Fibroblast of lung (primary cell): ENCODE measurements at regions not wholly inside any gene's neighbourhood (a gene's known extent, or its start where the extent isn't known, plus 50 kb on each side); places are given as distances from the start of the nearest gene placed in this dataset.

ENCODE experiments used
- DNase-seq, 2 donors: peaks; one replicate each; pipeline versions ENCODE4 v3.0.0 to v3.0.0-alpha.2; 2010; ENCODE audit warnings: low read depth in 2 of 2
- H2AFZ ChIP-seq: 2 replicates; pipeline ENCODE4 v1.5.1; 2012; ENCODE audit warnings: low read length, control low read depth, inconsistent platforms
- H3K27ac ChIP-seq: 2 replicates; pipeline ENCODE4 v1.5.1; 2011; ENCODE audit warnings: low read length, control low read depth; ENCODE audit not compliant: insufficient read depth
- H3K27me3 ChIP-seq: 2 replicates; pipeline ENCODE4 v1.5.1; 2011; ENCODE audit warnings: mild to moderate bottlenecking, low read length; ENCODE audit not compliant: control insufficient read depth, insufficient read depth
- H3K36me3 ChIP-seq: 2 replicates; pipeline ENCODE4 v1.5.1; 2011; ENCODE audit warnings: low read length; ENCODE audit not compliant: control insufficient read depth, insufficient read depth
- H3K4me1 ChIP-seq: 2 replicates; pipeline ENCODE4 v1.5.1; 2011; ENCODE audit warnings: low read length; ENCODE audit not compliant: control insufficient read depth, insufficient read depth; ENCODE audit errors: extremely low read depth
- H3K4me2 ChIP-seq: 2 replicates; pipeline ENCODE4 v1.5.1; 2011; ENCODE audit warnings: low read length, control low read depth; ENCODE audit not compliant: insufficient read depth; ENCODE audit errors: extremely low read depth
- H3K4me3 ChIP-seq, 4 experiments: fragments of 200-600 bp in 1 of 4; sonication (generic) in 1 of 4; replicated peaks in 1 of 4; 2 replicates each; pipeline ENCODE4 v1.5.1; 2011 to 2016; ENCODE audit warnings: low read length in 4 of 4, low read depth in 3 of 4, mild to moderate bottlenecking in 3 of 4, control low read depth in 2 of 4, inconsistent platforms in 1 of 4, mixed read lengths in 1 of 4; ENCODE audit not compliant: insufficient read depth in 1 of 4; ENCODE audit errors: control extremely low read depth in 1 of 4
- H3K79me2 ChIP-seq: 2 replicates; pipeline ENCODE4 v1.5.1; 2012; ENCODE audit warnings: mild to moderate bottlenecking, low read length, inconsistent platforms; ENCODE audit not compliant: control insufficient read depth, insufficient read depth
- H3K9ac ChIP-seq: 2 replicates; pipeline ENCODE4 v1.5.1; 2011; ENCODE audit warnings: mild to moderate bottlenecking, low read length, control low read depth; ENCODE audit not compliant: insufficient read depth
- H3K9me3 ChIP-seq: 2 replicates; pipeline ENCODE4 v1.5.1; 2012; ENCODE audit warnings: low read depth, low read length; ENCODE audit not compliant: control insufficient read depth, insufficient read depth
- H4K20me1 ChIP-seq: 2 replicates; pipeline ENCODE4 v1.5.1; 2011; ENCODE audit warnings: low read length; ENCODE audit not compliant: control insufficient read depth, insufficient read depth; ENCODE audit errors: extremely low read depth
- EZH2 ChIP-seq: IDR thresholded peaks from 2 replicates; pipeline ENCODE4 v1.5.1; 2012; ENCODE audit warnings: low read length, control low read depth, mild to moderate bottlenecking; ENCODE audit errors: missing control alignments
- TF ChIP-seq, protein P1 (sequence below), 2 donors: IDR thresholded peaks in 1 of 2; conservative IDR thresholded peaks in 1 of 2; 1 replicate in 1 of 2; 2 replicates in 1 of 2; pipeline ENCODE4 v1.5.1; 2011 to 2012; ENCODE audit warnings: low read length in 2 of 2, control low read depth in 1 of 2, inconsistent platforms in 1 of 2, low read depth in 1 of 2, mild to moderate bottlenecking in 1 of 2

DNA sequence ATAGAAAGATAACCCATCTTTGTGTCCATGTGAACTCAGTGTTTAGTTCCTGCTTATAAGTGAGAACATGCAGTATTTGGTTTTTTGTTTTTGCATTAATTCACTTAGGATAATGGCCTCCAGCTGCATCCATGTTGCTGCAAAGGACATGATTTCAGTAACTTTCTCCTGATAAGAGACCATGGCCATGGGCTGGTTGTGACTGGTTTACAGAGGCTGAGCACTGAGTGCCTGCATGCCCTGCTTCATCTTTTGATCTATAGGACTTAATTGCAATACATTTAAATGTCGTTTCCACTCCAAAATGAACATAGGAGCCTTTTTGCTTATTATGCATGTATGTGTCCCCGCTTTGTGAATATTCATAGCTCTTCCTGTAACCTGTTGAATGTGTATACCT, 101.3 kb upstream of the IGFBP3 start:
- no peaks in the 10 kb centered on the region for H3K9me3 ChIP-seq
- H3K27ac ChIP-seq = no peak overlapping the region
- H3K4me3 ChIP-seq = no peak overlapping the region
- TF ChIP-seq, protein P1, sequence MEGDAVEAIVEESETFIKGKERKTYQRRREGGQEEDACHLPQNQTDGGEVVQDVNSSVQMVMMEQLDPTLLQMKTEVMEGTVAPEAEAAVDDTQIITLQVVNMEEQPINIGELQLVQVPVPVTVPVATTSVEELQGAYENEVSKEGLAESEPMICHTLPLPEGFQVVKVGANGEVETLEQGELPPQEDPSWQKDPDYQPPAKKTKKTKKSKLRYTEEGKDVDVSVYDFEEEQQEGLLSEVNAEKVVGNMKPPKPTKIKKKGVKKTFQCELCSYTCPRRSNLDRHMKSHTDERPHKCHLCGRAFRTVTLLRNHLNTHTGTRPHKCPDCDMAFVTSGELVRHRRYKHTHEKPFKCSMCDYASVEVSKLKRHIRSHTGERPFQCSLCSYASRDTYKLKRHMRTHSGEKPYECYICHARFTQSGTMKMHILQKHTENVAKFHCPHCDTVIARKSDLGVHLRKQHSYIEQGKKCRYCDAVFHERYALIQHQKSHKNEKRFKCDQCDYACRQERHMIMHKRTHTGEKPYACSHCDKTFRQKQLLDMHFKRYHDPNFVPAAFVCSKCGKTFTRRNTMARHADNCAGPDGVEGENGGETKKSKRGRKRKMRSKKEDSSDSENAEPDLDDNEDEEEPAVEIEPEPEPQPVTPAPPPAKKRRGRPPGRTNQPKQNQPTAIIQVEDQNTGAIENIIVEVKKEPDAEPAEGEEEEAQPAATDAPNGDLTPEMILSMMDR (conservative IDR thresholded peaks at IDR 0.05 in 1 of 2, IDR thresholded peaks at IDR 0.05 in 1 of 2; ENCODE audit: low read depth in 1 of 2, low read length in 2 of 2) = no peak
- TF ChIP-seq EZH2 = no peak
- H4K20me1 ChIP-seq = no peaks in the 10 kb centered on the region
- no peak for DNase-seq
- no peak overlapping the region for H3K4me2 ChIP-seq
- H2AFZ ChIP-seq = no peak overlapping the region
- H3K9ac ChIP-seq = no peak overlapping the region
- no peaks in the 10 kb centered on the region for H3K79me2 ChIP-seq
- H3K27me3 ChIP-seq = no peaks in the 10 kb centered on the region
- no peaks in the 10 kb centered on the region for H3K36me3 ChIP-seq
- no peaks in the 10 kb centered on the region for H3K4me1 ChIP-seq

DNA sequence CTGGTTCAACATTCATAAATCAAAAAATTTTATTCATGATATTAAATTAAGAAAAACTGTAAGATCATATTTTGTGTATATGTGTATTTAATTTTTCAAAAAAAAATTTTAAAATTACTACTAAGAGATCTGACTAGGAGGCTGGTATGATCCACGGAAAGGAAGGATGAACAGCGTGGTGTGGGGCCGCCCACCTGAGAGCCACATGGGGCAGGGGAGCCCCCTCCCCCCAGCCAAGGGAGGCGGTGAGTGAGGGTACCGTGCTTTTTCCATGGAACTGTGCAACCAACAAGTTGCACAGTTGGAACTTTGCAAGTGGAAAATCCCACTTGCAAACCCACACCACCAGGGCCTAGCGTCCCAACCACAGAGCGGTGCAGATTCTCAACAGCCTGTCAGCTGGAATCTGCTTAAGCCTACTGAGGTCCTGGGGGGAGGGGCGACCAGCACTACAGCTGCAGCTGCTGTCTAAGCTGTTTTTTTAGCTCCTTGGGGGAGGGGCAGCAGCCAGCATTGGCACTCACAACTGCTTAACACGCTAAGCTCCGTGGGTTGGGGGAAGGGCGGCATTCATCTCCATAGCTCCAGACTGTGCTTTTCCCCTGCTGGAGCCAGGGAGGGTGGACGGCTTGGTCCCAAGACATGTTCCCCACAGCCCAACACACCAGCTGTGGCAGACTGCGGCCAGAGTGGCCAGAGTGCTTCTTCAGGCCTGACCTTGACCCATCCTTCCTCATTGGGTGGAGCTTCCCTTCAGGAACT, 94.2 kb upstream of the IGFBP3 start:
- Histone ChIP-seq H3K36me3 (no peaks in the 10 kb centered on the region), H4K20me1 (no peaks in the 10 kb centered on the region), H3K27ac (no peak overlapping the region), H2AFZ (peak overlapping the region; percentile 13), H3K4me3 (no peak overlapping the region), H3K4me1 (peaks cover 2% of the 10 kb centered on the region), H3K4me2 (no peak overlapping the region), H3K79me2 (no peaks in the 10 kb centered on the region), H3K9ac (no peak overlapping the region), H3K9me3 (no peaks in the 10 kb centered on the region), H3K27me3 (no peaks in the 10 kb centered on the region)
- TF ChIP-seq, protein P1 (conservative IDR thresholded peaks at IDR 0.05 in 1 of 2, IDR thresholded peaks at IDR 0.05 in 1 of 2; ENCODE audit: low read depth in 1 of 2, low read length in 2 of 2) = no peak
- TF ChIP-seq EZH2 = no peak
- DNase-seq = peak; percentile 50 to 78

GRCh38 chr7:46011501-46011900, 90.4 kb upstream of the IGFBP3 start:
- no peak overlapping the region for H3K9ac ChIP-seq

More at GRCh38 chr7:46011501-46011900, 90.4 kb upstream of the IGFBP3 start:
- Histone ChIP-seq H3K27ac (no peak overlapping the region), H2AFZ (no peak overlapping the region), H3K4me2 (no peak overlapping the region), H3K9me3 (no peaks in the 10 kb centered on the region), H3K27me3 (no peaks in the 10 kb centered on the region), H3K36me3 (no peaks in the 10 kb centered on the region), H3K79me2 (no peaks in the 10 kb centered on the region), H3K4me3 (no peak overlapping the region), H3K4me1 (peaks cover 2% of the 10 kb centered on the region), H4K20me1 (no peaks in the 10 kb centered on the region)
- TF ChIP-seq, protein P1 (conservative IDR thresholded peaks at IDR 0.05 in 1 of 2, IDR thresholded peaks at IDR 0.05 in 1 of 2; ENCODE audit: low read depth in 1 of 2, low read length in 2 of 2) = no peak
- TF ChIP-seq EZH2 = no peak
- DNase-seq = no peak
